IMR-90 (cell line): ENCODE measurements at regions not wholly inside any gene's neighbourhood (a gene's known extent, or its start where the extent isn't known, plus 50 kb on each side); places are given as distances from the start of the nearest gene placed in this dataset.

Experiments used
- ATAC-seq: fragments of 200-7000 bp; cut with Tn5 transposase; 2 replicates; pipeline ENCODE4 v1.9.1; 2020; ENCODE audit warnings: low read depth, mild to moderate bottlenecking, moderate library complexity
- BruUV-seq: library from RNA; stranded (reverse); fragments of 400-500 nt; replicated peaks from 2 replicates; lab custom pipeline; 2021; lab: Mats Ljungman, UMichigan
- CTCF ChIA-PET: fragments of 300-600 bp; formaldehyde crosslinking; extraction: SDS; loops from one replicate; lab custom pipeline; 2021; ENCODE audit warnings: antibody characterized with exemption; lab: Yijun Ruan, JAX
- POLR2A ChIA-PET: fragments of 300-600 bp; sonication (Branson Sonifier 250); formaldehyde crosslinking; loops from one replicate; lab custom pipeline; 2022; ENCODE audit warnings: antibody characterized with exemption; ENCODE audit not compliant: unreplicated experiment; lab: Charles Lee
- DNase-seq: peaks from one replicate; pipeline ENCODE4 v3.0.0; 2013
- H2AFZ ChIP-seq: replicated peaks from 2 replicates; pipeline ENCODE3; 2013; ENCODE audit warnings: low read length, mild to moderate bottlenecking; ENCODE audit not compliant: poor library complexity
- H2AK5ac ChIP-seq: 2 replicates; pipeline ENCODE4 v1.6.1; 2013; ENCODE audit warnings: low read depth, low read length, inconsistent platforms
- H2AK9ac ChIP-seq: replicated peaks from 2 replicates; pipeline ENCODE3; 2013; ENCODE audit warnings: mild to moderate bottlenecking, low read depth, low read length, moderate library complexity; ENCODE audit not compliant: poor library complexity
- H2BK120ac ChIP-seq: 2 replicates; pipeline ENCODE4 v1.6.1; 2013; ENCODE audit warnings: low read depth, low read length, inconsistent platforms
- H2BK15ac ChIP-seq: 3 replicates; pipeline ENCODE4 v1.6.1; 2013; ENCODE audit warnings: low read depth, low read length, inconsistent platforms
- H2BK20ac ChIP-seq: 2 replicates; pipeline ENCODE4 v1.6.1; 2013; ENCODE audit warnings: low read depth, mild to moderate bottlenecking, inconsistent platforms, low read length, moderate library complexity
- H2BK5ac ChIP-seq: 2 replicates; pipeline ENCODE4 v1.6.1; 2013; ENCODE audit warnings: mild to moderate bottlenecking, low read depth, low read length, inconsistent platforms; ENCODE audit not compliant: poor library complexity, severe bottlenecking
- H3K14ac ChIP-seq: replicated peaks from 2 replicates; pipeline ENCODE4 v1.6.1; 2013; ENCODE audit warnings: low read depth, low read length, inconsistent platforms
- H3K18ac ChIP-seq: 2 replicates; pipeline ENCODE4 v1.6.1; 2013; ENCODE audit warnings: low read depth, low read length, control low read depth
- H3K23ac ChIP-seq: 2 replicates; pipeline ENCODE4 v1.6.1; 2013; ENCODE audit warnings: low read depth, low read length, inconsistent platforms
- H3K27ac ChIP-seq: 2 replicates; pipeline ENCODE4 v1.5.1; 2013; ENCODE audit warnings: mild to moderate bottlenecking, control low read depth, low read length; ENCODE audit not compliant: insufficient read depth
- H3K27me3 ChIP-seq: 2 replicates; pipeline ENCODE4 v1.6.1; 2013; ENCODE audit warnings: low read length; ENCODE audit not compliant: control insufficient read depth, insufficient read depth
- H3K36me3 ChIP-seq: 2 replicates; pipeline ENCODE4 v1.6.1; 2013; ENCODE audit warnings: low read length, mixed read lengths; ENCODE audit not compliant: control insufficient read depth, insufficient read depth
- H3K4ac ChIP-seq: 2 replicates; pipeline ENCODE4 v1.6.1; 2013; ENCODE audit warnings: low read depth, low read length, inconsistent platforms
- H3K4me1 ChIP-seq: 2 replicates; pipeline ENCODE4 v1.6.1; 2013; ENCODE audit warnings: low read length, mixed read lengths; ENCODE audit not compliant: control insufficient read depth, insufficient read depth
- H3K4me2 ChIP-seq: 2 replicates; pipeline ENCODE4 v1.6.1; 2013; ENCODE audit warnings: low read depth, mild to moderate bottlenecking, control low read depth, low read length, moderate library complexity
- H3K4me3 ChIP-seq: 2 replicates; pipeline ENCODE4 v1.5.1; 2013; ENCODE audit warnings: low read depth, mild to moderate bottlenecking, control low read depth, low read length, moderate library complexity; ENCODE audit not compliant: insufficient read depth
- H3K56ac ChIP-seq: 2 replicates; pipeline ENCODE4 v1.6.1; 2013; ENCODE audit warnings: low read length, inconsistent platforms; ENCODE audit not compliant: insufficient read depth; ENCODE audit errors: extremely low read depth
- H3K79me1 ChIP-seq, 2 experiments: 2 replicates each; pipeline ENCODE4 v1.6.1; 2013; ENCODE audit warnings: low read length in 2 of 2, inconsistent platforms in 1 of 2, low read depth in 1 of 2
- H3K9ac ChIP-seq: 2 replicates; pipeline ENCODE4 v1.6.1; 2013; ENCODE audit warnings: low read depth, low read length, control low read depth
- H3K9me1 ChIP-seq: 2 replicates; pipeline ENCODE4 v1.6.1; 2013; ENCODE audit warnings: low read length, inconsistent platforms; ENCODE audit not compliant: insufficient read depth
- H3K9me3 ChIP-seq: 2 replicates; pipeline ENCODE4 v1.6.1; 2013; ENCODE audit warnings: low read length; ENCODE audit not compliant: control insufficient read depth, insufficient read depth
- H4K20me1 ChIP-seq: 2 replicates; pipeline ENCODE4 v1.6.1; 2013; ENCODE audit warnings: low read length, inconsistent platforms; ENCODE audit not compliant: insufficient read depth
- H4K5ac ChIP-seq: 2 replicates; pipeline ENCODE4 v1.6.1; 2013; ENCODE audit warnings: mild to moderate bottlenecking, low read depth, low read length, control low read depth
- H4K8ac ChIP-seq, 2 experiments: 2 replicates each; pipeline ENCODE4 v1.6.1; 2013; ENCODE audit warnings: low read depth in 2 of 2, low read length in 2 of 2, control low read depth in 1 of 2, inconsistent platforms in 1 of 2
- H4K91ac ChIP-seq: 2 replicates; pipeline ENCODE4 v1.6.1; 2013; ENCODE audit warnings: low read depth, low read length, inconsistent platforms; ENCODE audit not compliant: insufficient read depth
- BHLHE40 ChIP-seq: fragments of 150-350 bp; IDR thresholded peaks from 2 replicates; pipeline ENCODE4 v1.6.1; 2016; ENCODE audit warnings: mild to moderate bottlenecking, low read depth, low read length
- CEBPB ChIP-seq: IDR thresholded peaks from 2 replicates; pipeline ENCODE4 v1.6.1; 2012; ENCODE audit warnings: low read depth, low read length, improper control_type of control experiment
- CHD1 ChIP-seq: IDR thresholded peaks from 2 replicates; pipeline ENCODE4 v1.6.1; 2012; ENCODE audit warnings: low read depth, low read length, improper control_type of control experiment
- CTCF ChIP-seq: conservative IDR thresholded peaks from 2 replicates; pipeline ENCODE4 v1.5.1; 2012; ENCODE audit warnings: mild to moderate bottlenecking, low read depth, low read length, improper control_type of control experiment
- FOS ChIP-seq: fragments of 150-350 bp; IDR thresholded peaks from 2 replicates; pipeline ENCODE4 v1.6.1; 2016; ENCODE audit warnings: low read depth, low read length
- MAFK ChIP-seq: IDR thresholded peaks from 2 replicates; pipeline ENCODE4 v1.6.1; 2012; ENCODE audit warnings: low read depth, low read length, improper control_type of control experiment
- MAZ ChIP-seq: IDR thresholded peaks from 2 replicates; pipeline ENCODE4 v1.6.1; 2012; ENCODE audit warnings: low read depth, mild to moderate bottlenecking, low read length, improper control_type of control experiment, moderate library complexity, borderline replicate concordance
- MXI1 ChIP-seq: IDR thresholded peaks from 2 replicates; pipeline ENCODE4 v1.6.1; 2012; ENCODE audit warnings: low read depth, mild to moderate bottlenecking, low read length, moderate library complexity, borderline replicate concordance
- NFE2L2 ChIP-seq: fragments of 150-350 bp; IDR thresholded peaks from 2 replicates; pipeline ENCODE4 v1.6.1; 2016; ENCODE audit warnings: low read depth, mild to moderate bottlenecking, low read length
- POLR2A ChIP-seq: IDR thresholded peaks from 2 replicates; pipeline ENCODE4 v1.6.1; 2012; ENCODE audit warnings: mild to moderate bottlenecking, low read depth, low read length
- RAD21 ChIP-seq: IDR thresholded peaks from 2 replicates; pipeline ENCODE4 v1.6.1; 2012; ENCODE audit warnings: low read length, improper control_type of control experiment
- RCOR1 ChIP-seq: IDR thresholded peaks from 2 replicates; pipeline ENCODE4 v1.6.1; 2012; ENCODE audit warnings: mild to moderate bottlenecking, low read length, improper control_type of control experiment; ENCODE audit not compliant: insufficient replicate concordance
- RFX5 ChIP-seq: IDR thresholded peaks from 2 replicates; pipeline ENCODE4 v1.8.0; 2012; ENCODE audit warnings: low read depth, mild to moderate bottlenecking, low read length, moderate library complexity
- SMC3 ChIP-seq: fragments of 150-350 bp; IDR thresholded peaks from 2 replicates; pipeline ENCODE4 v1.6.1; 2016; ENCODE audit warnings: low read depth, mild to moderate bottlenecking, antibody characterized with exemption, low read length, moderate library complexity
- WGBS, 2 experiments: methylation state at CpG; one replicate each; pipeline versions ENCODE4 v1.1.5 to v1.1.7; 2013; ENCODE audit warnings: missing lambda C conversion rate in 2 of 2; ENCODE audit not compliant: insufficient read length in 1 of 2; ENCODE audit errors: extremely low coverage in 2 of 2; 5-methylcytosine and 5-hydroxymethylcytosine counted together
- dilution Hi-C: fragments of 300-500 bp; cut with HindIII; formaldehyde crosslinking; loops from one replicate; pipeline ENCODE4 v1.14.3; 2018; ENCODE audit warnings: low sequenced_read_pairs; ENCODE audit not compliant: unreplicated experiment
- in situ Hi-C: fragments of 300-500 bp; cut with MboI; formaldehyde crosslinking; loops from 3 replicates; pipeline ENCODE4 v1.14.3; 2019; ENCODE audit warnings: low sequenced_read_pairs, inconsistent platforms, mixed read lengths
- intact Hi-C: fragments of 100-400 bp; cut with micrococcal nuclease; formaldehyde crosslinking; loops from 2 replicates; pipeline ENCODE4 v1.10.0; 2022
- TF ChIP-seq, protein P1 (sequence below): fragments of 150-350 bp; IDR thresholded peaks from 2 replicates; pipeline ENCODE4 v1.6.1; 2016; ENCODE audit warnings: low read depth, mild to moderate bottlenecking, low read length, moderate library complexity, borderline replicate concordance

- Histone ChIP-seq H4K8ac (no peak overlapping the region; a peak in 2 of 4 replicates), H3K9me1 (no peaks in the 10 kb centered on the region; the same call in 1 of the 2 replicates), H3K14ac (peak overlapping the region; percentile 37; the same call in 1 of the 2 replicates), H3K4me2 (peak overlapping the region; percentile 30; the same call in 1 of the 2 replicates), H3K18ac (peak overlapping the region; percentile 34; the same call in 1 of the 2 replicates), H2AK9ac (no peak overlapping the region), H4K5ac (no peak overlapping the region), H4K20me1 (no peaks in the 10 kb centered on the region), H3K27ac (no peak overlapping the region), H3K4ac (peak overlapping the region; percentile 38; the same call in 1 of the 2 replicates), H3K4me3 (no peak overlapping the region), H2BK20ac (peak overlapping the region; percentile 63; the same call in 1 of the 2 replicates), H2BK120ac (peak overlapping the region; percentile 74; the same call in 1 of the 2 replicates), H3K23ac (no peak overlapping the region; the same call in 1 of the 2 replicates), H3K9ac (no peak overlapping the region), H2AK5ac (no peak overlapping the region), H3K36me3 (no peaks in the 10 kb centered on the region), H4K91ac (no peak overlapping the region; the same call in 1 of the 2 replicates), H3K27me3 (no peaks in the 10 kb centered on the region), H2BK15ac (no peak overlapping the region; the same call in 2 of the 3 replicates), H2BK5ac (peak overlapping the region; percentile 95), H2AFZ (no peak overlapping the region), H3K4me1 (peaks cover 7% of the 10 kb centered on the region), H3K79me1 (peaks cover 7 to 15% of the 10 kb centered on the region in 2 experiments; a peak in 2 of 4 replicates), H3K9me3 (no peaks in the 10 kb centered on the region), H3K56ac (no peak overlapping the region)
- CTCF ChIA-PET: no interaction called here
- no peak for ATAC-seq
- DNase-seq: peak; percentile 48
- in situ Hi-C loops: loop anchor here (10.0 to 25.0 kb wide), 3 partner anchors 64 to 397 kb away; partner anchors contain the start of genes CDKN2A and CDKN2B-AS1
- TF ChIP-seq POLR2A (no peak; the same call in 1 of the 2 replicates), SMC3 (no peak), RAD21 (no peak), NFE2L2 (no peak), MAZ (no peak), RFX5 (no peak), FOS (no peak), MAFK (no peak), CHD1 (no peak), BHLHE40 (no peak), MXI1 (no peak), CEBPB (no peak), CTCF (no peak), RCOR1 (no peak)
- TF ChIP-seq, protein P1, sequence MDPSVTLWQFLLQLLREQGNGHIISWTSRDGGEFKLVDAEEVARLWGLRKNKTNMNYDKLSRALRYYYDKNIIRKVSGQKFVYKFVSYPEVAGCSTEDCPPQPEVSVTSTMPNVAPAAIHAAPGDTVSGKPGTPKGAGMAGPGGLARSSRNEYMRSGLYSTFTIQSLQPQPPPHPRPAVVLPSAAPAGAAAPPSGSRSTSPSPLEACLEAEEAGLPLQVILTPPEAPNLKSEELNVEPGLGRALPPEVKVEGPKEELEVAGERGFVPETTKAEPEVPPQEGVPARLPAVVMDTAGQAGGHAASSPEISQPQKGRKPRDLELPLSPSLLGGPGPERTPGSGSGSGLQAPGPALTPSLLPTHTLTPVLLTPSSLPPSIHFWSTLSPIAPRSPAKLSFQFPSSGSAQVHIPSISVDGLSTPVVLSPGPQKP: no peak
- dilution Hi-C loops: no loop called here
- BruUV-seq: no TSS peak
- intact Hi-C loops: loop anchor here (2.0 kb wide), 1 partner anchor 32 kb away; no protein-coding TSS in a partner anchor
- no CpG with 5 or more reads among the region's 2 CpGs for WGBS, 2 experiments
- POLR2A ChIA-PET: no interaction called here
Observed at GRCh38 chr9:21590058-21590996, 108.2 kb upstream of the IFNE start.
